ENCODE measurements at regions not wholly inside any gene's neighbourhood (a gene's known extent, or its start where the extent isn't known, plus 50 kb on each side); places are given as distances from the start of the nearest gene placed in this dataset.
A peak's percentile ranks its signal among the peaks of the same experiment; 100 is the strongest.
"Not testable (repeated sequence)": the region's sequence is repeated elsewhere in the genome, so short reads cannot be mapped to it uniquely, and the experiment has no call there.

GRCh38 chrX:25853002-25853479 lies 285.1 kb upstream of the MAGEB18 start:
- DNase-seq, result no peak

GRCh38 chrX:25858273-25858880 lies 279.8 kb upstream of the MAGEB18 start:
- no peak for DNase-seq

GRCh38 chrX:25860322-25860721 lies 277.8 kb upstream of the MAGEB18 start:
- no peak for DNase-seq

GRCh38 chrX:25869761-25870160 lies 268.4 kb upstream of the MAGEB18 start:
- no peak for DNase-seq

- no peak for DNase-seq
Observed at GRCh38 chrX:25872786-25873185, 265.4 kb upstream of the MAGEB18 start.

- DNase-seq, result no peak
Observed at GRCh38 chrX:25873196-25873595, 264.9 kb upstream of the MAGEB18 start.

- DNase-seq, result no peak
Observed at GRCh38 chrX:25878806-25879205, 259.3 kb upstream of the MAGEB18 start.

GRCh38 chrX:25882503-25882902 lies 255.6 kb upstream of the MAGEB18 start:
- not testable (repeated sequence) for DNase-seq

GRCh38 chrX:25897758-25898157 lies 240.4 kb upstream of the MAGEB18 start:
- DNase-seq, result no peak

- DNase-seq, result not testable (repeated sequence)
Observed at GRCh38 chrX:25905728-25906127, 232.4 kb upstream of the MAGEB18 start.

GRCh38 chrX:25925946-25926345 lies 212.2 kb upstream of the MAGEB18 start:
- no peak for DNase-seq

- no peak for DNase-seq
Observed at GRCh38 chrX:25928316-25928715, 209.8 kb upstream of the MAGEB18 start.

- no peak for DNase-seq
Observed at GRCh38 chrX:25941087-25941486, 197.1 kb upstream of the MAGEB18 start.

GRCh38 chrX:25941559-25942250 lies 196.4 kb upstream of the MAGEB18 start:
- no peak for DNase-seq

GRCh38 chrX:25968920-25969319 lies 169.2 kb upstream of the MAGEB18 start:
- peak; percentile 48 for DNase-seq

- DNase-seq, result no peak
Observed at GRCh38 chrX:25976683-25977310, 161.3 kb upstream of the MAGEB18 start.

GRCh38 chrX:25998687-25999086 lies 139.5 kb upstream of the MAGEB18 start:
- DNase-seq, result no peak

GRCh38 chrX:26007462-26007861 lies 130.7 kb upstream of the MAGEB18 start:
- DNase-seq, result no peak

GRCh38 chrX:26008042-26008441 lies 130.1 kb upstream of the MAGEB18 start:
- no peak for DNase-seq

- DNase-seq, result no peak
Observed at GRCh38 chrX:26008691-26009090, 129.5 kb upstream of the MAGEB18 start.

- no peak for DNase-seq
Observed at GRCh38 chrX:26019386-26019785, 118.8 kb upstream of the MAGEB18 start.

GRCh38 chrX:26026179-26026578 lies 112.0 kb upstream of the MAGEB18 start:
- DNase-seq, result no peak

- no peak for DNase-seq
Observed at GRCh38 chrX:26032111-26032912, 105.8 kb upstream of the MAGEB18 start.

All from activated CD4-positive, alpha-beta T cell treated with anti-CD3 and anti-CD28 coated beads, Interleukin-10, Interleukin-2, amounts not matched to agents 100 ng/mL and 50 ng/mL, durations not matched to agents 16 hours and 8 hours (primary cell).